PC-9 (cell line): ENCODE measurements at regions not wholly inside any gene's neighbourhood (a gene's known extent, or its start where the extent isn't known, plus 50 kb on each side); places are given as distances from the start of the nearest gene placed in this dataset.
"Not testable (repeated sequence)": the region's sequence is repeated elsewhere in the genome, so short reads cannot be mapped to it uniquely, and the experiment has no call there.

ENCODE experiments used
- BruUV-seq: library from RNA; stranded (reverse); fragments of 400-500 nt; replicated peaks from 2 replicates; lab custom pipeline; 2021; lab: Mats Ljungman, UMichigan
- CTCF ChIA-PET: fragments of 300-600 bp; sonication (Branson Sonifier 250); formaldehyde crosslinking; loops from one replicate; lab custom pipeline; 2022; ENCODE audit warnings: antibody characterized with exemption; lab: Charles Lee
- POLR2A ChIA-PET: fragments of 300-600 bp; sonication (Branson Sonifier 250); formaldehyde crosslinking; loops from one replicate; lab custom pipeline; 2022; ENCODE audit warnings: antibody characterized with exemption; ENCODE audit not compliant: unreplicated experiment; lab: Charles Lee
- DNase-seq, 2 experiments: peaks; one replicate each; pipeline versions ENCODE4 v3.0.0 to v3.0.0-alpha.2; 2015 to 2022; ENCODE audit warnings: mixed read lengths in 1 of 2
- H2AFZ ChIP-seq: fragments of 200-600 bp; sonication (generic); 2 replicates; pipeline ENCODE4 v1.8.1; 2017; ENCODE audit warnings: antibody characterized with exemption
- H3F3A ChIP-seq: fragments of 200-600 bp; sonication (generic); 2 replicates; pipeline ENCODE4 v1.8.1; 2017; ENCODE audit warnings: antibody characterized with exemption, mild to moderate bottlenecking, low read depth; ENCODE audit not compliant: insufficient read depth
- H3K27ac ChIP-seq: fragments of 200-600 bp; sonication (generic); 2 replicates; pipeline ENCODE4 v1.6.1; 2016; ENCODE audit warnings: mixed run types
- H3K27me3 ChIP-seq: fragments of 200-600 bp; sonication (generic); 2 replicates; pipeline ENCODE4 v1.6.1; 2016; ENCODE audit warnings: low read depth, mixed run types; ENCODE audit not compliant: insufficient read depth
- H3K36me3 ChIP-seq: fragments of 200-600 bp; sonication (generic); 2 replicates; pipeline ENCODE4 v1.6.1; 2016; ENCODE audit warnings: low read depth, mixed run types
- H3K4me1 ChIP-seq: fragments of 200-600 bp; sonication (generic); replicated peaks from 2 replicates; pipeline ENCODE4 v1.6.1; 2016; ENCODE audit warnings: mixed run types; ENCODE audit not compliant: insufficient read depth
- H3K4me2 ChIP-seq: fragments of 200-600 bp; sonication (generic); 2 replicates; pipeline ENCODE4 v1.6.1; 2017; ENCODE audit warnings: mixed run types
- H3K4me3 ChIP-seq: fragments of 200-600 bp; sonication (generic); 2 replicates; pipeline ENCODE4 v1.6.1; 2016; ENCODE audit warnings: mixed run types
- H3K79me2 ChIP-seq: fragments of 200-600 bp; sonication (generic); 2 replicates; pipeline ENCODE4 v1.6.1; 2017; ENCODE audit warnings: low read depth, mixed run types
- H3K9me2 ChIP-seq: fragments of 200-600 bp; sonication (generic); 2 replicates; pipeline ENCODE4 v1.8.1; 2017; ENCODE audit warnings: mild to moderate bottlenecking; ENCODE audit not compliant: insufficient read depth
- H3K9me3 ChIP-seq: fragments of 200-600 bp; sonication (generic); 2 replicates; pipeline ENCODE4 v1.8.1; 2016; ENCODE audit warnings: low read depth; ENCODE audit not compliant: insufficient read depth
- H4K20me1 ChIP-seq: fragments of 200-600 bp; sonication (generic); 2 replicates; pipeline ENCODE4 v1.8.1; 2017; ENCODE audit not compliant: insufficient read depth
- CTCF ChIP-seq: fragments of 200-600 bp; sonication (generic); conservative IDR thresholded peaks from 2 replicates; pipeline ENCODE4 v1.6.1; 2017; ENCODE audit warnings: mixed run types, antibody characterized with exemption, mild to moderate bottlenecking, moderate library complexity
- EZH2 ChIP-seq: fragments of 200-600 bp; sonication (generic); IDR thresholded peaks from 2 replicates; pipeline ENCODE4 v1.8.0; 2017; ENCODE audit warnings: antibody characterized with exemption, low read depth
- intact Hi-C: fragments of 100-400 bp; cut with micrococcal nuclease; formaldehyde crosslinking; loops from one replicate; pipeline ENCODE4 v1.10.0; 2022; ENCODE audit not compliant: unreplicated experiment

GRCh38 chr12:76971216-76971879 is 92.5 kb upstream of the CSRP2 start:
- H3K4me2 ChIP-seq, H3K9me3 ChIP-seq, H2AFZ ChIP-seq, POLR2A ChIA-PET, H4K20me1 ChIP-seq, H3K27me3 ChIP-seq, H3K36me3 ChIP-seq, H3K4me3 ChIP-seq, H3K9me2 ChIP-seq, BruUV-seq, H3F3A ChIP-seq, DNase-seq, H3K27ac ChIP-seq, H3K4me1 ChIP-seq, CTCF ChIA-PET, H3K79me2 ChIP-seq, intact Hi-C loops: not testable (repeated sequence)

- Histone ChIP-seq H3K79me2 (no peaks in the 10 kb centered on the region), H3F3A (no peaks in the 10 kb centered on the region), H3K4me1 (no peaks in the 10 kb centered on the region), H3K4me3 (no peak overlapping the region), H3K27me3 (no peaks in the 10 kb centered on the region), H3K36me3 (no peaks in the 10 kb centered on the region), H3K27ac (no peak overlapping the region), H3K4me2 (no peak overlapping the region), H3K9me3 (no peaks in the 10 kb centered on the region), H3K9me2 (no peaks in the 10 kb centered on the region), H2AFZ (no peak overlapping the region), H4K20me1 (no peaks in the 10 kb centered on the region)
- CTCF ChIA-PET, result no interaction called here
- no TSS peak for BruUV-seq
- no peak for DNase-seq
- no peak for TF ChIP-seq CTCF
- TF ChIP-seq EZH2, result no peak
- intact Hi-C loops, result no loop called here
- POLR2A ChIA-PET, result no interaction called here
These were observed 88.5 kb upstream of the CSRP2 start for GRCh38 chr12:76967181-76967885.

- DNase-seq, result no peak
- Histone ChIP-seq H3K4me1 (no peaks in the 10 kb centered on the region), H2AFZ (no peak overlapping the region), H3K27me3 (no peaks in the 10 kb centered on the region), H3K9me2 (no peaks in the 10 kb centered on the region), H3F3A (no peaks in the 10 kb centered on the region), H4K20me1 (no peaks in the 10 kb centered on the region), H3K79me2 (no peaks in the 10 kb centered on the region), H3K27ac (no peak overlapping the region), H3K36me3 (no peaks in the 10 kb centered on the region), H3K4me2 (no peak overlapping the region), H3K9me3 (no peaks in the 10 kb centered on the region), H3K4me3 (no peak overlapping the region)
- BruUV-seq, result no TSS peak
- intact Hi-C loops, result no loop called here
- POLR2A ChIA-PET, result no interaction called here
- no peak for TF ChIP-seq EZH2
- no peak for TF ChIP-seq CTCF
- CTCF ChIA-PET, result no interaction called here
These were observed 86.2 kb upstream of the CSRP2 start for GRCh38 chr12:76964784-76965571.
